Femur (tissue), 1 donor: ENCODE measurements at regions not wholly inside any gene's neighbourhood (a gene's known extent, or its start where the extent isn't known, plus 50 kb on each side); places are given as distances from the start of the nearest gene placed in this dataset.
"Not testable (repeated sequence)": the region's sequence is repeated elsewhere in the genome, so short reads cannot be mapped to it uniquely, and the experiment has no call there.

Experiments
- DNase-seq: peaks from one replicate; pipeline ENCODE4 v3.0.0-alpha.2; 2017

- DNase-seq, result no peak
These were observed 318.4 kb upstream of the OBI1 start for GRCh38 chr13:78977311-78977710.

GRCh38 chr13:78976696-78977095 is 317.7 kb upstream of the OBI1 start:
- no peak for DNase-seq

GRCh38 chr13:78972561-78972960 is 313.6 kb upstream of the OBI1 start:
- no peak for DNase-seq

- no peak for DNase-seq
These were observed 312.5 kb upstream of the OBI1 start for GRCh38 chr13:78971355-78972025.

GRCh38 chr13:78960881-78961280 is 301.9 kb upstream of the OBI1 start:
- no peak for DNase-seq

DNA sequence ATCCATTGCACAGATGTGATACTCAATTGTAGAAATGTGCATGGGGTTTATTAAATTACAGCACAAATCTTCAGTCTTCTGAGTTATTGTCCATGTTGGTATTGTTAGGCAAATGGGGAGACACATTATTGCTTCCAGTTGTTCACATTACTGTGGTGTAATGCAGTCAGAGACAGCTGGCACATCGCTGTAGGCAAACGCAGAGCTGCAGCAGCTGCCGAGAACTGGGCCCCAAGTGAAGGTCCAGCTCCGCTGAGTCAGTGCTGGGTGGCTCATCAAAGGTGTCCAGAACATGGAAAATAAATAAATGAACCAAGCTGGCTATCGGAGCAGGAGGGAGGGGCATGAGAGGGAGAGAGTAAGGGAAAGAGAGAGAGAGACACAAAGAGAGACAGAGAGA is 299.1 kb upstream of the OBI1 start:
- DNase-seq, result no peak

DNA sequence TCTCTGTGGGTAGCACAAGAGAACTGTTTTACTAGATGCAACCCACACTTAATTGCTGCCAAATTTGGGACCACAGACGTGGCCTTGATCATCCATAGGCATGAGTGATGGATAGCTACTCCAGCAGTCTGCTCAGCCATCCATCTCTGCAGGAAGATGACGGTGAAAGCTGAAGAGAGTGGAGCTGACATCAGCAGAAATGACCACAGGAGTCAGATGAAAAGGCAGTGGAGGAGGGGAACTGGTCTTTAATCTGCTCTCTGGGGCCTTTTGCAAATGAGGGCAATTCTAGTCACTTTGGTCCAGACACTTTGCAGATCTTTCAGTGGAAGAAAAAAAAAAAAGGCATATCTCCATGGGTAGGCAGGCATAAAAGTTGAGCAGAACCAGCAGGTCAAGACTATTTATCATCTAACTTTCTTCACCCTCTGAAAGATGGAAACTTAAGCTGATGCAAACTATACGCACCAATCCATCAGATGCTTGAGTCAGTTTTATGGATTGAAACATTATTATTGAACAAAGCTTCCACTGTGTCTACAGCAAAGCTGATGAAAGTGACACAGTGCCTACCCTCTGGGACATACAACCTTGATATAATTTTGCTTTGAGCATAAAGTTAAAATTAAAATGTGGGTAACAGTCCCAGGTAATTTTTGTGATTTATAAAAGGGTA is 281.6 kb upstream of the OBI1 start:
- no peak for DNase-seq

DNA sequence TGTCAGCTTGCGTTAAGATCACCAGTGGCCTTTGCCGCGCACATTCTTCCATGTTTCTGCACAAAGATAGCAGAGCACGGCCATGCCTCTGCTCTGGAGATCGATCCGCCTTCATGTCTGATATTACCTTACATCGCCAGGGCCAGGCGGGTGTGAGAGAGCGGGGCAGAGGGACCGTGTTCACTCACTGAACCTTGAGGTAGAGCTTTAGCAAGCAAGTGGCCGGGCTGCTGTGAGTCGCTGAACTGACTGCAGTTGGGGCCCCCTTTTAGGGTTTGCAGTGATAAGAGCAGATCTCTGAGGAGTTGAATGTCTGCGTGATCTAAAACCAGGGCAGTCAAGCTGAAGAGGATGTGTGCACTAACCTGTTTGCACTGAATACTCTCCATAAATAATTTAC is 275.4 kb upstream of the OBI1 start:
- DNase-seq, result no peak

GRCh38 chr13:78915015-78915414 is 256.1 kb upstream of the OBI1 start:
- DNase-seq, result no peak

DNA sequence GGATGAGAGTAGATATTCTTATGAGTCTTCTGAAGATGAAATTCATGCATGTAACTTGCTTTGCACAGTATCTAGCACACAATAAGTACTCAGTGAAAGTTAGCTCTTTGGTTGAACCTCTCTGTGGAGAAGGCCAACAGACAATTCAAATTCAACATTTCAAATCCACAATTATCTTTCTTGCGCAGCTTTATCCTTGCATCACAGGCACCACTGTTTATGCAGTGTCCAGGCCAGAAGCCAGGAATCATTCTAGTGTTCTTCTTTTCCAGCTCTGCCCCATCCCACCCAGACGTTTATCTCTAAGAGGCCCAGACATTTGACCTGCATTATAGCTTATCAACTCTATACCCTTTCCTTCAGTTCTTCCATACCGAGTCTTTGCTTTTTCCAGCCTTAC is 254.7 kb upstream of the OBI1 start:
- no peak for DNase-seq

DNA sequence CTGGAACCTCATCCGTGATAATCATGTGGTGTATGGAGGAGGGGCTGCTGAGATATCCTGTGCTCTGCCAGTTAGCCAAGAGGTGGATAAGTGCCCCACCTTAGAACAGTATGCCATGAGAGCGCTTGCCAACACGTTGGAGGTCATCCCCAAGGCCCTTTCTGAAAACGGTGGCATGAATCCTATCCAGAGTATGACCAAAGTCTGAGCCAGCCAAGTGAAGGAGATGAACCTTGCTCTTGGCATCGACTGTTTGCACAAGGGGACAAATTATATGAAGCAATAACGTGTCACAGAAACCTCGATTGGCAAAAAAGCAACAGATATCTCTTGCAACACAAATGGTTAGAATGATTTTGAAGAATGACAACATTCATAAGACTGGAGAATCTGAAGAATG is 251.2 kb upstream of the OBI1 start:
- no peak for DNase-seq

GRCh38 chr13:78909276-78909675 is 250.3 kb upstream of the OBI1 start:
- DNase-seq, result no peak

GRCh38 chr13:78907006-78907405 is 248.1 kb upstream of the OBI1 start:
- no peak for DNase-seq

GRCh38 chr13:78897200-78897599 is 238.2 kb upstream of the OBI1 start:
- no peak for DNase-seq

DNA sequence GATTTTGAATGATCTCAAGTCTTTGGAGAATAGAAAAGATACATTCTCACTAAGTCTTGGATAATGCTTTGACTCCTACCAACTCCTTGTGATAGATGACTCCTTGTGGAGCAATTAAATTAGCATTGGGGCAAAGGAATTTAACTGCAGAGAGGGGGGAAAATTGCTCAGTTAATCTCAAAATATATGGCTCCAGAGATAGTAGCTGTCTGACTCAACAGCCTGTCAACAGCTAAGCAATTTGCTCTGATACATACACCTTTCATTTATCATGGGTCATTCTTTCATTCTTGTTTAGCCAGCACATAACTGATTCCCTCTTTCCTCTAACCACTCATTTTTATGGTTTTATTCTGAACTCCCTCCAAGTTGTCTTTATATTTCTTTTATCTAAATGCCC is 225.6 kb upstream of the OBI1 start:
- no peak for DNase-seq

GRCh38 chr13:78881751-78882150 is 222.8 kb upstream of the OBI1 start:
- DNase-seq, result no peak

- DNase-seq, result no peak
These were observed 222.1 kb upstream of the OBI1 start for GRCh38 chr13:78881054-78881453.

GRCh38 chr13:78876915-78877549 is 218.1 kb upstream of the OBI1 start:
- no peak for DNase-seq

DNA sequence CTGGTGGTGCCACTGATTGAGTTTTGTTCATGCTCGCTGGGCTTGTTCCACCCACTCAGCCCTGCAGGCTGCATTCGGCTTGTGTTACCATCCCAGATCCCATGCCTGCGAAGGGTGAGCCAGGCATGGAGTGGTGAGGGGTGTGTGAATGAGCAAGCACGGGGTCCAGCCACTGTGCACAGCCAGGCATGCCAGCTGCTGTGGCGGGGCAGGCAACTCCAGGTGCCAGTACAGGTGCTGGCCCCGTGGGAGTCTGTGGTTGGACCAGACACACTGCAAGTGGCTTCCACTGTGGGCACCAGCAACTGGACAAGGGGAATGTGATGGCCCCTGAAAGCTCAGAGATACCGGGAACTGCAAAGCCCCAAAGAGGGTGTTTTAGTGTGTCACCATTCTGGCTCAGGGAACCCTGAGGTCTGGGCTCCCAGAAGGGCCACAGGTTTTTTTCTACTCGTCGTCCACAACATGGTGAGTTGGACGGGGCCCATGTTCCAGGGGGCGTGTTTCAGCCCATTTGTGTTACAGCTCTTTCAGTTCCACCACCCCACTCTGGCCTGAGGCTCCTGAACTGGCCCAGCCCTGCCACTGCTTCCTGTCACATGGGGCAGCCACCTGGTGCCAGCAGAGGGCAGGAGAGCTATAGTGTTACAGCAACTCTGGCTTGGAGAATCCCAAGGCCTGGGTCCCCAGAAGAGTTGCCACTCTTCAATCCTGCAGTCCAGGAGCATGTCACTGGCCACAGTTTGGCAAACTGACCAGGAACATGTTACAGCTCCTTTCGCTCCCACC is 217.0 kb upstream of the OBI1 start:
- DNase-seq, result no peak

- DNase-seq, result no peak
These were observed 210.0 kb upstream of the OBI1 start for GRCh38 chr13:78868991-78869390.

- DNase-seq, result no peak
These were observed 208.7 kb upstream of the OBI1 start for GRCh38 chr13:78867655-78868054.

DNA sequence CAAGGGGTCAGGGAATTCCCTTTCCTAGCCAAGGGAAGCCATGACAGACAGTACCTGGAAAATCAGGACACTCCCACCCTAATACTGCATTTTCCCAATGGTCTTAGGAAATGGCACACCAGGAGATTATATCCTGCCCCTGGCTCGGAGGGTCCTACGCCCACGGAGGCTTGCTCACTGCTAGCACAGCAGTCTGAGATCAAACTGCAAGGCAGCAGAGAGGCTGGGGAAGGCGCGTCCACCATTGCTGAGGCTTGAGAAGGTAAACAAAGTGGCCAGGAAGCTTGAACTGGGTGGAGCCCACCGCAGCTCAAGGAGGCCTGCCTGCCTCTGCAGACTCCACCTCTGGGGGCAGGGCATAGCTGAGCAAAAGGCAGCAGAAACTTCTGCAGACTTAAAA is 207.1 kb upstream of the OBI1 start:
- DNase-seq, result not testable (repeated sequence)

DNA sequence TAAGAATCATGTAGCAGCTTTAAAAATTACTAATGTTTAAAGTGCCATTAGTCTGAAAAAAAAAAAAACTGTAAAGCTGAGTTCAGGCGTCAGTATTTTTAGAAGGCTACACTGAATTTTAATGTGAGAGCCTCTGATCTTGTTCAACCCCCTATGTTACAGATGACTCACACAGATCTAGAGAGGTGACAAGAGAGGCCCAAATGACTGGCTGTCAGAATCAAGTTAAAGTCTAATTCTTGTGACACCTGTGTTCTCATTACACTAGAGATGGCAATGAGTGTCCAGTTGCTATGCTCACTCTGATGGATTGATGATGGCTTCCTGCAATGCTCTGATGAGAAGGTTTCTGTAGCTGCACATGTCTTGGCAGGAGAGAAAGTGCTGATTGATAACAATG is 203.5 kb upstream of the OBI1 start:
- no peak for DNase-seq

DNA sequence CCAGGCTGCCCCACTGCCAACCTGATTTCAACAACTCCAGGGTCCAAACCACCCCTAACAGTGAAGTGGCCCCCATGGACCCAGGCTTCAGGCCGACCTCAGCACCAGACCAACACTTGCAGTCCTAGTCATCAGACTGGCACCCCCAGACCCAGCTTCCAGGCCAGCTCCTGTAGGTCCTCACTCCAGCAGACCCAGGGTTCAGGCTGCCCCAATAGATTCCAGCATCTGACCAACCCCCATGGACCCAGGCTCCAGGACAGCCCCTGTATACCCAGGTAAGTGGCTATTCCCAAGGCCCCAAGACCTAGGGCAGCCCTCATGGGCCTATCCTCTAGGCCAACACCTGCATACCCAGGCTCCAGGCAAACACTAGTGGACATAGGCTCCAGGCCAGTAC is 193.8 kb upstream of the OBI1 start:
- DNase-seq, result no peak
